ENCODE measurements at regions not wholly inside any gene's neighbourhood (a gene's known extent, or its start where the extent isn't known, plus 50 kb on each side); places are given as distances from the start of the nearest gene placed in this dataset.

GRCh38 chr3:30162579-30162978 is 443.8 kb upstream of the TGFBR2 start:
- DNase-seq (ENCODE audit: low read depth in 4 of 4, low spot score in 3 of 4), result no peak

- DNase-seq (ENCODE audit: low read depth in 4 of 4, low spot score in 3 of 4), result no peak
These were observed 439.9 kb upstream of the TGFBR2 start for GRCh38 chr3:30166535-30166934.

- DNase-seq (ENCODE audit: low read depth in 4 of 4, low spot score in 3 of 4), result no peak
These were observed 438.8 kb upstream of the TGFBR2 start for GRCh38 chr3:30167541-30168011.

- DNase-seq (ENCODE audit: low read depth in 4 of 4, low spot score in 3 of 4), result no peak
These were observed 436.9 kb upstream of the TGFBR2 start for GRCh38 chr3:30169487-30169886.

GRCh38 chr3:30170681-30171438 is 435.5 kb upstream of the TGFBR2 start:
- no peak for DNase-seq (ENCODE audit: low read depth in 4 of 4, low spot score in 3 of 4)

- DNase-seq (ENCODE audit: low read depth in 4 of 4, low spot score in 3 of 4), result no peak
These were observed 432.0 kb upstream of the TGFBR2 start for GRCh38 chr3:30174357-30174756.

GRCh38 chr3:30180310-30181177 is 425.9 kb upstream of the TGFBR2 start:
- no peak for DNase-seq (ENCODE audit: low read depth in 4 of 4, low spot score in 3 of 4)

- DNase-seq (ENCODE audit: low read depth in 4 of 4, low spot score in 3 of 4), result no peak
These were observed 425.3 kb upstream of the TGFBR2 start for GRCh38 chr3:30181178-30181465.

- DNase-seq (ENCODE audit: low read depth in 4 of 4, low spot score in 3 of 4), result no peak
These were observed 424.8 kb upstream of the TGFBR2 start for GRCh38 chr3:30181581-30181980.

GRCh38 chr3:30183421-30183820 is 423.0 kb upstream of the TGFBR2 start:
- no peak for DNase-seq (ENCODE audit: low read depth in 4 of 4, low spot score in 3 of 4)

- no peak for DNase-seq (ENCODE audit: low read depth in 4 of 4, low spot score in 3 of 4)
These were observed 422.1 kb upstream of the TGFBR2 start for GRCh38 chr3:30184091-30184810.

- no peak for DNase-seq (ENCODE audit: low read depth in 4 of 4, low spot score in 3 of 4)
These were observed 420.5 kb upstream of the TGFBR2 start for GRCh38 chr3:30185872-30186271.

- no peak for DNase-seq (ENCODE audit: low read depth in 4 of 4, low spot score in 3 of 4)
These were observed 419.6 kb upstream of the TGFBR2 start for GRCh38 chr3:30186741-30187219.

- no peak for DNase-seq (ENCODE audit: low read depth in 4 of 4, low spot score in 3 of 4)
These were observed 419.0 kb upstream of the TGFBR2 start for GRCh38 chr3:30187366-30187765.

- DNase-seq (ENCODE audit: low read depth in 4 of 4, low spot score in 3 of 4), result no peak
These were observed 417.7 kb upstream of the TGFBR2 start for GRCh38 chr3:30188713-30189112.

- DNase-seq (ENCODE audit: low read depth in 4 of 4, low spot score in 3 of 4), result no peak
These were observed 416.5 kb upstream of the TGFBR2 start for GRCh38 chr3:30189900-30190299.

- no peak for DNase-seq (ENCODE audit: low read depth in 4 of 4, low spot score in 3 of 4)
These were observed 412.8 kb upstream of the TGFBR2 start for GRCh38 chr3:30193625-30194044.

- no peak for DNase-seq (ENCODE audit: low read depth in 4 of 4, low spot score in 3 of 4)
These were observed 411.0 kb upstream of the TGFBR2 start for GRCh38 chr3:30195352-30195751.

GRCh38 chr3:30198162-30198561 is 408.2 kb upstream of the TGFBR2 start:
- no peak for DNase-seq (ENCODE audit: low read depth in 4 of 4, low spot score in 3 of 4)

GRCh38 chr3:30199096-30199759 is 407.2 kb upstream of the TGFBR2 start:
- DNase-seq (ENCODE audit: low read depth in 4 of 4, low spot score in 3 of 4), result peak; percentile 34 to 56 (median 46)

GRCh38 chr3:30199855-30200254 is 406.5 kb upstream of the TGFBR2 start:
- no peak for DNase-seq (ENCODE audit: low read depth in 4 of 4, low spot score in 3 of 4)
